GM19324 (cell line): ENCODE measurements at regions not wholly inside any gene's neighbourhood (a gene's known extent, or its start where the extent isn't known, plus 50 kb on each side); places are given as distances from the start of the nearest gene placed in this dataset.

Source experiments
- ATAC-seq: cut with Tn5 transposase; IDR thresholded peaks from one replicate; pipeline ENCODE4 v1.9.1; 2021; ENCODE audit warnings: mild to moderate bottlenecking, moderate library complexity; ENCODE audit not compliant: unreplicated experiment, low FRiP score

GRCh38 chr4:15130441-15130840 is 128.2 kb downstream of the CPEB2 start:
- ATAC-seq, result no peak

GRCh38 chr4:15131551-15131950 is 129.3 kb downstream of the CPEB2 start:
- ATAC-seq, result no peak

DNA sequence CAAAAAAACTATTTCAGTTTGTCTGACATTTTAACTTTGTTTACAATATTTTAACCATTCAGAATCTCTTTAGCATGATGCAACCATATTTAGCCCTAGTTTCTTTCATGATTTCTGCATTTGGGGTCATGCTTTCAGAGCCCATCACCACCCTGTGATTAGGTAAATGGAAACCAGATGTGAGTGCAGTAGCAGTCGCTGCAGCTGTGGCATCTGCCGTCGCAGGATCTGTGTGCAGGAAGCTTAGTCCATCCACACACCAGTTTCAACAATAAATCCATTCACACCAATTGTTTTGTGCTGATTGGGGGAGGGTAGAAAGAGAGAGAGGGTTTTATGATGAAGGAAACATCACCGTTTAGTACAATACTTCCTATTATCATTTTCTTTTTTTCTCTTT is 130.5 kb downstream of the CPEB2 start:
- no peak for ATAC-seq

DNA sequence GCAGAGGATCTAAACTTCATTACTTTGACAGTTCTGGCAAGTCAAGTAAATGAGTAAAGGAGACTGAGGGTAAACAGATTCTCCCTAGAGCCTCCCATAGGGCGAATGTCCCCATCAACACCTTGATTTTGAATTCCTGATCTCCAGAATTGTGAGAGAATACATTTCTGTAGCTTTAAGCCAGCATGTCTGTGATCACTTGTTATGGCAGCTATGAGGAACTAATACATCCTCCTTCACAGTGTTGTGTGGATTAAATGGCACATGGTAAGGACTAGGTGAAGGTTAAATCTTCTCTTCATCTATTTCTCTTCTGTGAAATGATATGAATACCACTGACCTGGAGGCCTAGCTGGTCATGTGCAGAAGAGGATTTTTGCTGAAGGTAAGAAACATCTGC is 137.3 kb downstream of the CPEB2 start:
- ATAC-seq, result no peak

- no peak for ATAC-seq
These were observed 139.9 kb downstream of the CPEB2 start for GRCh38 chr4:15142201-15142600.

DNA sequence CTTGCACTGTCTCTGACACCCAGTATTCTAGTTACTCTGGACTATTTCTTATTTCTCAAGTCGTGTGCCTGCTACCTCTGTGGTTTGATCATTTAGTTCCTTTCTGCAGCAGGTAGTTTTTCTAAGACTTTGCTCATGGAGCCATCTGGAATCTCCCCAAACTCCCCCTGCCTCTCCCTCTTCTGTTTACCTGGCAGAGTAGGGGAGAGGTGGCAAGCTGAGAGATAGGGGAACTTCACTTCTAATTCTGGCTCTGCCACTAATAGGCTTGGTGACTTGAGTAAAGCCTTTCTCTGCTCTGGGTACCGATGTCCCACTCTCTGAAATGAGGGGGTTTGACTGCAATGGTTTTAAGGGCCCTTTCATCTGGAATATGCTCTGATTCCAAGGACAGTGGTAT is 141.3 kb downstream of the CPEB2 start:
- ATAC-seq, result no peak

- no peak for ATAC-seq
These were observed 142.1 kb downstream of the CPEB2 start for GRCh38 chr4:15144249-15144966.

DNA sequence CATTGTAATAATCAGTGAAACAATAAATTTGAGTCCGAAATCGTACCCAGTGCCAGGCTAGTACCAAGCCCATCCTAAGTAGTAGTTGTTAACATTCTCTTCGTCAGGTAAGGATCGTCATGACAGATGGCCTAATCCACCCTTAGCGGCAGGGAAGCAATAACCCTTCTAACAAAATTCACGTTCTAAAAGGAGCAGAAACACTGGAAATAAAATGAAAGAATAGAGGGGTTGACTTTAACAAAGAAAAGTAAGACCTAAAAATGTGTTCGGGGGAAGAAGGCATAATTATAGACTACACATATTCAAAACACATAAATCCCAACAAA is 142.7 kb downstream of the CPEB2 start:
- no peak for ATAC-seq

DNA sequence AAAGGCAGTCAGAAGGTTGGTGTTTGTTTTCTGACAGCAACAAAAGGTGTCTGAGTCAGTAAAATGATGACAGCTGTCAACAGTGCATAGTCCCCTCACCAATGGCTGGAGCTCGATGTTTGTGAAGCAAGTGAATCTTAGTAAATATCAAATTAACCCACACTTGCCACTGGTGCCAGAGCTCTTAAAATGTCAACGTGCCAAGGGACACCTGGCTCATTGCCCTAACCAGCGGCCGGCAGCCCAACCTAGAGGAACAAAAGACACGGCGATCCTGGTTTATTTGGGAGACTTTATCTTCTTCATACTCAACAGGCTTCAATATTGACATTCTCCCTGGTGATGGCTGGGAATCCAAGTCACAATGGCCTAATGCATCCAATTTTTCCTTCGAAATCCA is 143.4 kb downstream of the CPEB2 start:
- no peak for ATAC-seq

GRCh38 chr4:15147714-15148113 is 145.4 kb downstream of the CPEB2 start:
- no peak for ATAC-seq

- ATAC-seq, result no peak
These were observed 145.9 kb downstream of the CPEB2 start for GRCh38 chr4:15148199-15148598.

GRCh38 chr4:15148691-15149090 is 146.4 kb downstream of the CPEB2 start:
- no peak for ATAC-seq

GRCh38 chr4:15149234-15149838 is 147.1 kb downstream of the CPEB2 start:
- ATAC-seq, result peak; percentile 37

DNA sequence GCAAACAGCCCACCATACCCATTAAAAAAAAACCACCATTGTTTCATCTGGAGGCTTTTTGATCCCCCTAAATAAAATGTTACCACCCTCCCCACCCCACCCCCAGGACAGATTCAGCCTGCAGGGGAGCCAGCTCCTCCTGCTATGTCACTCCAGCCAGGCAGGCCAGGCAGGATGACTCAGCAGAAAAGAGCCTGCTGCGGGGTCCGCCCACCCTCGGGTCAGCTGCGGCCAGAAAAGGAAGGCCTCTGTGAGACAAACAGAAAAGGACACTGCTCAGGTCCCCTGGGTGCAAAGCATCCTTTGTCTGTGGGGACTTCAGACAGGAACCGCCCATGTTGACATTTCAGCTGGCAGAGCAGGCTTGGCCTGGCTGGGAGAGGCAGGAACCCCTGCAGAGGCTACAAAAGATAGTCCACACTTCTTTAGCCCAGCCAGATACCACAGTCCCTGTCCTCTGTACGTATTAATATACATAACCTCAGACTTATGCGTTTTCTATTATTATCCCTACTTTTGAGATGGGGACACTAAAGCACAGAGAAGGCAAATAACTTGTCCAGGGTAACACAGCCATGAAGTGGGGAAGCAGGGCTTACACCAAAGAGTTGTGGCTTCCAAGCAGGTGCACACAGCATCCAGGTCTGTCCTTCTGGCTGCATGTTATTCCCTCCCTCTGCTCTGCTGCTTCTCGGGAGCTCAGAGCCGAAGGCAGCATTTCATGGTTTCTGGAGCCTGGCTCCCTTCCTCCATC is 147.7 kb downstream of the CPEB2 start:
- ATAC-seq, result peak; percentile 69

DNA sequence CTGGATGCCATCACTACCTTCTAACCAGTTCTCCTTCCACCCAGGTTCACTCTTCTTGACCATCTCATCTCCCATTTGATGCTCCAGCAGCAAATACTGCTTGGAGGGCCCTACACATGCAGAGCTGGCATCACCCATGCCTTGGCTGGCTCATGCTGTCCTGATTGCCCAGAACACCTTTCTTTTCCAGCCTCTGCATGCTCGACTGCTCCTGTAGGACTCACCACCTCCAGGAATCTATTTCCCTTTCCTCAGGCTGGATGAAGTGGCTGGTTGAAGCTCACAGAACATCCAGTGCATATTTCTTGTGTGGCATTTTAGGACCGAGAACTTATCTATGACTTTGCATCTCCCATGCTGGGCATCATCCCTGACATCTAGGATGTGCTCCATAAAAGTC is 148.3 kb downstream of the CPEB2 start:
- ATAC-seq, result no peak

GRCh38 chr4:15151033-15151432 is 148.8 kb downstream of the CPEB2 start:
- no peak for ATAC-seq

DNA sequence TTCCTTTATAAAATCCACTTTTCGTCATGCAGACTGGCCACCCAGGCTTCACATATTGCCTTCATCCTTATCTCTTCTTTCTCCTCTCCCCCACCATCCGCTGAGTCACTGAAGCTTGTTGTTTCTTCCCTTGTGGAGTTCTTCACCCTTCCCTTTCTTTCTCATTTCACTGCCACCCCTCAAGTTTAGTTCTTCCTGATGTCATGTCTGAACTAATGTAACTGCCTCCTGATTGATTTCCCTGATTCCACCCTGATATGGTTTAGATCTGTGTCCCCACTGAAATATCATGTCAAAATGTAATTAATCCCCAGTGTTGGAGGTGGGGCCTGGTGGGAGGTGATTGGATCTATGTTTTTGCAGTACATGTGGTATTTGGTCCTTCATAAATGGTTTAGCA is 151.4 kb downstream of the CPEB2 start:
- ATAC-seq, result no peak

DNA sequence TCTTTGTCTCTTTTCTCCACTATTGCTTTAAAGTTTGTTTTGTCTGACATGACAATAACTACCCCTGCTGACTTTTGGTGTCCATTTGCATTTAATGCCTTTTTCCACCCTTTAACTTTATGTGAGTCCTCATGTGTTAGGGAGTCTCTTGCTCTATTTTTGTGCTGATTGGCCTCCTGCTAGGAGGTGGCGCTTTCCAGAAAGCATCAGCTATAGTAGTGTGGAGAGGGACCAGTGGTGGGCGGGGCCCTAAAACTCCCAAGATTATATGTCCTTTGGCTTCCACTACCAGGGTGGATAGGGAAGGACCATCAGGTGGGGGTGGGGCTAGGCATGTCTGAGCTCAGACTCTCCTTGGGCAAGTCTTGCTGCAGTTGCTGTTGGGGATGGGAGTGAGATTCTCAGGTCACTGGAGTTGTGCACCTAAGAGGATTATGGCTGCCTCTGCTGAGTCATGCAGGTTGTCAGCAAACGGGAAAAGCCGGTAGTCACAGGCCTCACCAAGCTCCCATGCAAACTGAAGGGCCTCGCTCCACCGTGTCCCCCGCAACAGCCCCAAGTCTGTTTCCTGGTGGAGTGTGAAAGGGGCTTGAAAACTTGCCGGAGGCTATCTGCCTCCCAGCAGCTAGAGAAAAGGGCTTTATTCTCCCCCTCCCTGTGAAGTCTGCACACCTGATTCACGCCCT is 156.3 kb downstream of the CPEB2 start:
- ATAC-seq, result no peak

DNA sequence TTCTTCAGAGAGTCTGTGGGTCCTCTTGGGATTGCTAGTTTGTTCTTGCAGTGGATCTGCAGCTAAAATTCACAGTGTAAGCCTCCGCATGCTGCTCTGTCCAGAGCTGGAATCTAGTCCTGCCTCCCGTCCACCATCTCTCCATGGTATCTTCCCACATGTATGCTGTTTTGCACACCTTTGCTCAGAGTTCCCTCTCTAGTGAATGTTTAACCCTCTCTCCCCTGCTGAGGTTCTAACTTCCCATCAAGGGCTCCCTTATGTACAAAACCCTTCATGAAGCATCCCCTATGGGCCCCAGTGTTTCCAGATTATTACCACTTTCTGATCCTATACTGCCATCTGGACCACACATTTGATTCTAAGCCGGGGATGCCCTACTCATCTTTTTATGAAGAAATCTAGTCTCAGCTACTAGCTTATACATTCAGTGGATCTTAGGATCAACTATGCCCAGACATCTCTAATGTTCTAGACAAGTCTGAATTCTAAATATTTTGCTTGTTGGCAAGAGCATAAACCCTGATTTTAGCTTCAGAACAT is 157.3 kb downstream of the CPEB2 start:
- no peak for ATAC-seq

GRCh38 chr4:15161439-15161838 is 159.2 kb downstream of the CPEB2 start:
- ATAC-seq, result no peak

GRCh38 chr4:15162046-15162445 is 159.8 kb downstream of the CPEB2 start:
- no peak for ATAC-seq
